ENCODE measurements at regions not wholly inside any gene's neighbourhood (a gene's known extent, or its start where the extent isn't known, plus 50 kb on each side); places are given as distances from the start of the nearest gene placed in this dataset.
A peak's percentile ranks its signal among the peaks of the same experiment; 100 is the strongest.

- Histone ChIP-seq H3K27ac (ENCODE audit: low read depth, low read length) (no peak overlapping the region), H2AFZ (ENCODE audit: low read depth, low read length, severe bottlenecking) (no peak overlapping the region), H3K27me3 (ENCODE audit: low read length) (no peaks in the 10 kb centered on the region), H3K36me3 (ENCODE audit: low read length) (no peaks in the 10 kb centered on the region), H3K9me3 (ENCODE audit: insufficient read depth, low read length) (no peaks in the 10 kb centered on the region), H4K20me1 (ENCODE audit: low read depth, low read length) (no peaks in the 10 kb centered on the region), H3K4me2 (ENCODE audit: low read depth, low read length, poor library complexity, severe bottlenecking) (no peak overlapping the region), H3K4me3 (ENCODE audit: insufficient read depth, low read length, poor library complexity, severe bottlenecking) (no peak overlapping the region), H3K79me2 (ENCODE audit: insufficient read depth, low read length) (no peaks in the 10 kb centered on the region), H3K9ac (ENCODE audit: low read length) (no peak overlapping the region), H3F3A (ENCODE audit: insufficient read depth) (no peaks in the 10 kb centered on the region; the same call in 1 of the 2 replicates), H3K9me2 (replicated peaks; ENCODE audit: insufficient read depth, low read length) (no peaks in the 10 kb centered on the region)
- TF ChIP-seq, protein P1, sequence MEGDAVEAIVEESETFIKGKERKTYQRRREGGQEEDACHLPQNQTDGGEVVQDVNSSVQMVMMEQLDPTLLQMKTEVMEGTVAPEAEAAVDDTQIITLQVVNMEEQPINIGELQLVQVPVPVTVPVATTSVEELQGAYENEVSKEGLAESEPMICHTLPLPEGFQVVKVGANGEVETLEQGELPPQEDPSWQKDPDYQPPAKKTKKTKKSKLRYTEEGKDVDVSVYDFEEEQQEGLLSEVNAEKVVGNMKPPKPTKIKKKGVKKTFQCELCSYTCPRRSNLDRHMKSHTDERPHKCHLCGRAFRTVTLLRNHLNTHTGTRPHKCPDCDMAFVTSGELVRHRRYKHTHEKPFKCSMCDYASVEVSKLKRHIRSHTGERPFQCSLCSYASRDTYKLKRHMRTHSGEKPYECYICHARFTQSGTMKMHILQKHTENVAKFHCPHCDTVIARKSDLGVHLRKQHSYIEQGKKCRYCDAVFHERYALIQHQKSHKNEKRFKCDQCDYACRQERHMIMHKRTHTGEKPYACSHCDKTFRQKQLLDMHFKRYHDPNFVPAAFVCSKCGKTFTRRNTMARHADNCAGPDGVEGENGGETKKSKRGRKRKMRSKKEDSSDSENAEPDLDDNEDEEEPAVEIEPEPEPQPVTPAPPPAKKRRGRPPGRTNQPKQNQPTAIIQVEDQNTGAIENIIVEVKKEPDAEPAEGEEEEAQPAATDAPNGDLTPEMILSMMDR (IDR thresholded peaks at IDR 0.05; ENCODE audit: insufficient read depth, low read length, poor library complexity, severe bottlenecking) = no peak
- TF ChIP-seq EZH2phosphoT487 (conservative IDR thresholded peaks at IDR 0.05; ENCODE audit: low read length) = no peak
Measured at GRCh38 chr4:146113171-146113570, 62.3 kb upstream of the LSM6 start.

DNA sequence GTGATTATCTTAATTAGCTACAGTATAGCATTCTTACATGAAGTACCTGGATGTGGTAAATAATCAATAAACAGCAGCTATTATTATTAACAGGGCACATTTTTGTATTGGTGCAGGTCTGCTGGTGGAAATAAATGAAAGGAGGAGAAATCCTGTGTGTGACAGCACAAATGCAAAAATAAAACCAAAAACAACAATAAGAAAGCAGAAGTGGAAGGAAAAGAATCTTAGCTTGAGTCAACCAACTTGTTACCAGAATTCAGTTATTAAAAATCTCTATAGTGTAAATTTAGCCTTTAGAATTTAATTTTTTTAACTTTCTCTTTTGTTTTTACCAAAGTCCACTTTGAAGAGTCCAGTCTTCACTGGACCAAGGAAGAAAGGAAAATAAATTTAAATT lies 63.1 kb upstream of the LSM6 start:
- Histone ChIP-seq H3K9me3 (ENCODE audit: insufficient read depth, low read length) (no peaks in the 10 kb centered on the region), H3K27me3 (ENCODE audit: low read length) (no peaks in the 10 kb centered on the region), H3K79me2 (ENCODE audit: insufficient read depth, low read length) (no peaks in the 10 kb centered on the region), H3K36me3 (ENCODE audit: low read length) (no peaks in the 10 kb centered on the region), H3K9me2 (replicated peaks; ENCODE audit: insufficient read depth, low read length) (no peaks in the 10 kb centered on the region), H3K27ac (ENCODE audit: low read depth, low read length) (no peak overlapping the region), H3K9ac (ENCODE audit: low read length) (no peak overlapping the region), H3K4me2 (ENCODE audit: low read depth, low read length, poor library complexity, severe bottlenecking) (peak overlapping the region; percentile 27), H4K20me1 (ENCODE audit: low read depth, low read length) (no peaks in the 10 kb centered on the region), H2AFZ (ENCODE audit: low read depth, low read length, severe bottlenecking) (no peak overlapping the region), H3F3A (ENCODE audit: insufficient read depth) (no peaks in the 10 kb centered on the region; the same call in 1 of the 2 replicates), H3K4me3 (ENCODE audit: insufficient read depth, low read length, poor library complexity, severe bottlenecking) (no peak overlapping the region)
- no peak for TF ChIP-seq EZH2phosphoT487 (conservative IDR thresholded peaks at IDR 0.05; ENCODE audit: low read length)
- TF ChIP-seq, protein P1 (IDR thresholded peaks at IDR 0.05; ENCODE audit: insufficient read depth, low read length, poor library complexity, severe bottlenecking) = no peak

GRCh38 chr4:146110871-146111485 lies 64.5 kb upstream of the LSM6 start:
- Histone ChIP-seq H3K9me3 (ENCODE audit: insufficient read depth, low read length) (no peaks in the 10 kb centered on the region), H3K36me3 (ENCODE audit: low read length) (no peaks in the 10 kb centered on the region), H3K4me2 (ENCODE audit: low read depth, low read length, poor library complexity, severe bottlenecking) (peak overlapping the region; percentile 5), H2AFZ (ENCODE audit: low read depth, low read length, severe bottlenecking) (peak overlapping the region; percentile 10), H3K9me2 (replicated peaks; ENCODE audit: insufficient read depth, low read length) (no peaks in the 10 kb centered on the region), H3K79me2 (ENCODE audit: insufficient read depth, low read length) (no peaks in the 10 kb centered on the region), H3K9ac (ENCODE audit: low read length) (no peak overlapping the region), H3K27ac (ENCODE audit: low read depth, low read length) (no peak overlapping the region), H3K27me3 (ENCODE audit: low read length) (no peaks in the 10 kb centered on the region), H3K4me3 (ENCODE audit: insufficient read depth, low read length, poor library complexity, severe bottlenecking) (no peak overlapping the region), H4K20me1 (ENCODE audit: low read depth, low read length) (no peaks in the 10 kb centered on the region), H3F3A (ENCODE audit: insufficient read depth) (no peaks in the 10 kb centered on the region; the same call in 1 of the 2 replicates)
- TF ChIP-seq EZH2phosphoT487 (conservative IDR thresholded peaks at IDR 0.05; ENCODE audit: low read length) = no peak
- TF ChIP-seq, protein P1 (IDR thresholded peaks at IDR 0.05; ENCODE audit: insufficient read depth, low read length, poor library complexity, severe bottlenecking) = no peak

Data from SU-DHL-6 (cell line).